ENCODE measurements at regions not wholly inside any gene's neighbourhood (a gene's known extent, or its start where the extent isn't known, plus 50 kb on each side); places are given as distances from the start of the nearest gene placed in this dataset.

GRCh38 chr13:55234311-55234710 is 1906.4 kb upstream of the PRR20A start:
- Histone ChIP-seq H3K4me2 (ENCODE audit: low read length) (no peak overlapping the region), H3K9me2 (replicated peaks; ENCODE audit: control insufficient read depth, low read length) (no peaks in the 10 kb centered on the region), H4K20me1 (ENCODE audit: control insufficient read depth, insufficient read depth, low read depth, low read length) (no peaks in the 10 kb centered on the region), H3K79me2 (ENCODE audit: control insufficient read depth, low read length) (no peaks in the 10 kb centered on the region), H3K36me3 (ENCODE audit: control insufficient read depth, low read length) (no peaks in the 10 kb centered on the region), H3K4me1 (ENCODE audit: control insufficient read depth, low read length) (no peaks in the 10 kb centered on the region), H3K9me3 (ENCODE audit: control insufficient read depth, insufficient read depth, low read length) (no peaks in the 10 kb centered on the region), H3K27ac (ENCODE audit: low read depth, low read length) (no peak overlapping the region), H3K27me3 (ENCODE audit: control insufficient read depth, low read length) (no peaks in the 10 kb centered on the region), H3K4me3 (ENCODE audit: low read length) (no peak overlapping the region), H3F3A (ENCODE audit: control insufficient read depth, insufficient read depth) (no peaks in the 10 kb centered on the region)
- TF ChIP-seq, protein P1, sequence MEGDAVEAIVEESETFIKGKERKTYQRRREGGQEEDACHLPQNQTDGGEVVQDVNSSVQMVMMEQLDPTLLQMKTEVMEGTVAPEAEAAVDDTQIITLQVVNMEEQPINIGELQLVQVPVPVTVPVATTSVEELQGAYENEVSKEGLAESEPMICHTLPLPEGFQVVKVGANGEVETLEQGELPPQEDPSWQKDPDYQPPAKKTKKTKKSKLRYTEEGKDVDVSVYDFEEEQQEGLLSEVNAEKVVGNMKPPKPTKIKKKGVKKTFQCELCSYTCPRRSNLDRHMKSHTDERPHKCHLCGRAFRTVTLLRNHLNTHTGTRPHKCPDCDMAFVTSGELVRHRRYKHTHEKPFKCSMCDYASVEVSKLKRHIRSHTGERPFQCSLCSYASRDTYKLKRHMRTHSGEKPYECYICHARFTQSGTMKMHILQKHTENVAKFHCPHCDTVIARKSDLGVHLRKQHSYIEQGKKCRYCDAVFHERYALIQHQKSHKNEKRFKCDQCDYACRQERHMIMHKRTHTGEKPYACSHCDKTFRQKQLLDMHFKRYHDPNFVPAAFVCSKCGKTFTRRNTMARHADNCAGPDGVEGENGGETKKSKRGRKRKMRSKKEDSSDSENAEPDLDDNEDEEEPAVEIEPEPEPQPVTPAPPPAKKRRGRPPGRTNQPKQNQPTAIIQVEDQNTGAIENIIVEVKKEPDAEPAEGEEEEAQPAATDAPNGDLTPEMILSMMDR (IDR thresholded peaks at IDR 0.05; ENCODE audit: low read depth, low read length, poor library complexity, severe bottlenecking): no peak
- TF ChIP-seq EZH2phosphoT487 (IDR thresholded peaks at IDR 0.05; ENCODE audit: borderline replicate concordance, low read length): no peak

DNA sequence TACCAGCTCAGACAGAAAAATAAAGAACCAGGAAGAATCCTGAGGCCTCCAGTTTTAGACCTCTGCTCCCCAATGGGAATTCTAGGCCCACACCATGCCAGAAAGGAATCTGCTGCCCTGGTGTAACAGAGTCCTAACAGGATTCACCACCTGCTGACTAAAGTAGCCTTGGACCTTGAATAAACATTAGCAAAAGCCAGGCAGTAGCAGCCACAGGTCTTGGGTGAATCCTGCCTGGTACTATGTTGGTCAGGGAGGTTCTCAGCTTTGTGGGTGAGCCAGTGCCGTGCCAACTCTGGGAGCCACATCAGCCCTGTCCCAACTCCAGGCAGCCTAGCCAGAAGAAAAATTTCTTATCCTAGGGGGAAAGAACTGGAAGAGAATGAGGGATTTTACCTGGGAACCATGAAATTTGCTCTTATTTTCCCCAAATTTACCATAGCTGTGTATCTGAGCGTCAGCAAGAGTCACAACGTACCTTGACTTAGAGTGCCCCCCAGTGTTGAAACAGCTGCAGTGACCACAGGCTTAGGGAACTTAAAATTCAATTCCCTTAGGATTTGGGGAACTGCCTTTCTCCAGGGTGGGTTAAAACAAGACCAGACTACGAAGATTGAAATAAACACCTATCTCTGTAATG is 1895.6 kb upstream of the PRR20A start:
- no peak overlapping the region for H3K27ac ChIP-seq (ENCODE audit: low read depth, low read length)
- no peaks in the 10 kb centered on the region for H3K9me3 ChIP-seq (ENCODE audit: control insufficient read depth, insufficient read depth, low read length)
- no peaks in the 10 kb centered on the region for H3K36me3 ChIP-seq (ENCODE audit: control insufficient read depth, low read length)
- no peak for TF ChIP-seq EZH2phosphoT487 (IDR thresholded peaks at IDR 0.05; ENCODE audit: borderline replicate concordance, low read length)
- TF ChIP-seq, protein P1 (IDR thresholded peaks at IDR 0.05; ENCODE audit: low read depth, low read length, poor library complexity, severe bottlenecking): peak; percentile 42
- no peak overlapping the region for H3K4me3 ChIP-seq (ENCODE audit: low read length)
- H3K27me3 ChIP-seq (ENCODE audit: control insufficient read depth, low read length): no peaks in the 10 kb centered on the region
- H3K4me1 ChIP-seq (ENCODE audit: control insufficient read depth, low read length): no peaks in the 10 kb centered on the region
- no peaks in the 10 kb centered on the region for H3F3A ChIP-seq (ENCODE audit: control insufficient read depth, insufficient read depth)
- no peaks in the 10 kb centered on the region for H4K20me1 ChIP-seq (ENCODE audit: control insufficient read depth, insufficient read depth, low read depth, low read length)
- H3K79me2 ChIP-seq (ENCODE audit: control insufficient read depth, low read length): no peaks in the 10 kb centered on the region
- no peak overlapping the region for H3K4me2 ChIP-seq (ENCODE audit: low read length)
- H3K9me2 ChIP-seq (replicated peaks; ENCODE audit: control insufficient read depth, low read length): no peaks in the 10 kb centered on the region

- TF ChIP-seq, protein P1 (IDR thresholded peaks at IDR 0.05; ENCODE audit: low read depth, low read length, poor library complexity, severe bottlenecking): no peak
- no peak for TF ChIP-seq EZH2phosphoT487 (IDR thresholded peaks at IDR 0.05; ENCODE audit: borderline replicate concordance, low read length)
- Histone ChIP-seq H3K27me3 (ENCODE audit: control insufficient read depth, low read length) (no peaks in the 10 kb centered on the region), H3K4me3 (ENCODE audit: low read length) (no peak overlapping the region), H3K4me1 (ENCODE audit: control insufficient read depth, low read length) (no peaks in the 10 kb centered on the region), H4K20me1 (ENCODE audit: control insufficient read depth, insufficient read depth, low read depth, low read length) (no peaks in the 10 kb centered on the region), H3K9me3 (ENCODE audit: control insufficient read depth, insufficient read depth, low read length) (no peaks in the 10 kb centered on the region), H3K27ac (ENCODE audit: low read depth, low read length) (no peak overlapping the region), H3K9me2 (replicated peaks; ENCODE audit: control insufficient read depth, low read length) (no peaks in the 10 kb centered on the region), H3K4me2 (ENCODE audit: low read length) (no peak overlapping the region), H3F3A (ENCODE audit: control insufficient read depth, insufficient read depth) (no peaks in the 10 kb centered on the region), H3K36me3 (ENCODE audit: control insufficient read depth, low read length) (no peaks in the 10 kb centered on the region), H3K79me2 (ENCODE audit: control insufficient read depth, low read length) (no peaks in the 10 kb centered on the region)
These were observed 1885.5 kb upstream of the PRR20A start for GRCh38 chr13:55255236-55255635.
